Inferior parietal cortex (tissue), 1 donor: ENCODE measurements at regions not wholly inside any gene's neighbourhood (a gene's known extent, or its start where the extent isn't known, plus 50 kb on each side); places are given as distances from the start of the nearest gene placed in this dataset.

Source experiments
- DNase-seq: peaks from one replicate; pipeline ENCODE4 v3.0.0-alpha.2; 2016; ENCODE audit errors: extremely low spot score

- DNase-seq, result peak; percentile 40
These were observed 279.5 kb upstream of the PKDCC start for GRCh38 chr2:41768310-41768709.

GRCh38 chr2:41771710-41772109 lies 276.1 kb upstream of the PKDCC start:
- DNase-seq, result no peak

GRCh38 chr2:41772697-41773096 lies 275.1 kb upstream of the PKDCC start:
- DNase-seq, result no peak

- no peak for DNase-seq
These were observed 273.7 kb upstream of the PKDCC start for GRCh38 chr2:41774011-41774605.

- DNase-seq, result no peak
These were observed 272.3 kb upstream of the PKDCC start for GRCh38 chr2:41775366-41776025.

GRCh38 chr2:41779888-41780287 lies 267.9 kb upstream of the PKDCC start:
- DNase-seq, result no peak

GRCh38 chr2:41782306-41783158 lies 265.3 kb upstream of the PKDCC start:
- DNase-seq, result peak; percentile 82

GRCh38 chr2:41784496-41784895 lies 263.3 kb upstream of the PKDCC start:
- no peak for DNase-seq

- no peak for DNase-seq
These were observed 262.4 kb upstream of the PKDCC start for GRCh38 chr2:41785251-41786022.

- no peak for DNase-seq
These were observed 256.3 kb upstream of the PKDCC start for GRCh38 chr2:41791523-41791922.

- no peak for DNase-seq
These were observed 244.5 kb upstream of the PKDCC start for GRCh38 chr2:41803361-41803760.

- DNase-seq, result no peak
These were observed 241.5 kb upstream of the PKDCC start for GRCh38 chr2:41806286-41806685.

- DNase-seq, result no peak
These were observed 226.7 kb upstream of the PKDCC start for GRCh38 chr2:41821167-41821566.

- DNase-seq, result no peak
These were observed 220.9 kb upstream of the PKDCC start for GRCh38 chr2:41826921-41827320.

- DNase-seq, result no peak
These were observed 220.4 kb upstream of the PKDCC start for GRCh38 chr2:41827354-41827971.

- no peak for DNase-seq
These were observed 219.7 kb upstream of the PKDCC start for GRCh38 chr2:41828052-41828643.

- DNase-seq, result no peak
These were observed 218.8 kb upstream of the PKDCC start for GRCh38 chr2:41829052-41829451.

GRCh38 chr2:41830600-41830999 lies 217.2 kb upstream of the PKDCC start:
- no peak for DNase-seq

- DNase-seq, result no peak
These were observed 215.6 kb upstream of the PKDCC start for GRCh38 chr2:41832218-41832617.

- no peak for DNase-seq
These were observed 212.4 kb upstream of the PKDCC start for GRCh38 chr2:41835401-41835800.

- DNase-seq, result no peak
These were observed 210.9 kb upstream of the PKDCC start for GRCh38 chr2:41836948-41837347.
